IMR-90 (cell line): ENCODE measurements at regions not wholly inside any gene's neighbourhood (a gene's known extent, or its start where the extent isn't known, plus 50 kb on each side); places are given as distances from the start of the nearest gene placed in this dataset.

Experiments used
- ATAC-seq: fragments of 200-7000 bp; cut with Tn5 transposase; 2 replicates; pipeline ENCODE4 v1.9.1; 2020; ENCODE audit warnings: low read depth, mild to moderate bottlenecking, moderate library complexity
- BruUV-seq: library from RNA; stranded (reverse); fragments of 400-500 nt; replicated peaks from 2 replicates; lab custom pipeline; 2021; lab: Mats Ljungman, UMichigan
- CTCF ChIA-PET: fragments of 300-600 bp; formaldehyde crosslinking; extraction: SDS; loops from one replicate; lab custom pipeline; 2021; ENCODE audit warnings: antibody characterized with exemption; lab: Yijun Ruan, JAX
- POLR2A ChIA-PET: fragments of 300-600 bp; sonication (Branson Sonifier 250); formaldehyde crosslinking; loops from one replicate; lab custom pipeline; 2022; ENCODE audit warnings: antibody characterized with exemption; ENCODE audit not compliant: unreplicated experiment; lab: Charles Lee
- DNase-seq: peaks from one replicate; pipeline ENCODE4 v3.0.0; 2013
- H2AFZ ChIP-seq: replicated peaks from 2 replicates; pipeline ENCODE3; 2013; ENCODE audit warnings: low read length, mild to moderate bottlenecking; ENCODE audit not compliant: poor library complexity
- H2AK5ac ChIP-seq: 2 replicates; pipeline ENCODE4 v1.6.1; 2013; ENCODE audit warnings: low read depth, low read length, inconsistent platforms
- H2AK9ac ChIP-seq: replicated peaks from 2 replicates; pipeline ENCODE3; 2013; ENCODE audit warnings: mild to moderate bottlenecking, low read depth, low read length, moderate library complexity; ENCODE audit not compliant: poor library complexity
- H2BK120ac ChIP-seq: 2 replicates; pipeline ENCODE4 v1.6.1; 2013; ENCODE audit warnings: low read depth, low read length, inconsistent platforms
- H2BK15ac ChIP-seq: 3 replicates; pipeline ENCODE4 v1.6.1; 2013; ENCODE audit warnings: low read depth, low read length, inconsistent platforms
- H2BK20ac ChIP-seq: 2 replicates; pipeline ENCODE4 v1.6.1; 2013; ENCODE audit warnings: low read depth, mild to moderate bottlenecking, inconsistent platforms, low read length, moderate library complexity
- H2BK5ac ChIP-seq: 2 replicates; pipeline ENCODE4 v1.6.1; 2013; ENCODE audit warnings: mild to moderate bottlenecking, low read depth, low read length, inconsistent platforms; ENCODE audit not compliant: poor library complexity, severe bottlenecking
- H3K14ac ChIP-seq: replicated peaks from 2 replicates; pipeline ENCODE4 v1.6.1; 2013; ENCODE audit warnings: low read depth, low read length, inconsistent platforms
- H3K18ac ChIP-seq: 2 replicates; pipeline ENCODE4 v1.6.1; 2013; ENCODE audit warnings: low read depth, low read length, control low read depth
- H3K23ac ChIP-seq: 2 replicates; pipeline ENCODE4 v1.6.1; 2013; ENCODE audit warnings: low read depth, low read length, inconsistent platforms
- H3K27ac ChIP-seq: 2 replicates; pipeline ENCODE4 v1.5.1; 2013; ENCODE audit warnings: mild to moderate bottlenecking, control low read depth, low read length; ENCODE audit not compliant: insufficient read depth
- H3K27me3 ChIP-seq: 2 replicates; pipeline ENCODE4 v1.6.1; 2013; ENCODE audit warnings: low read length; ENCODE audit not compliant: control insufficient read depth, insufficient read depth
- H3K36me3 ChIP-seq: 2 replicates; pipeline ENCODE4 v1.6.1; 2013; ENCODE audit warnings: low read length, mixed read lengths; ENCODE audit not compliant: control insufficient read depth, insufficient read depth
- H3K4ac ChIP-seq: 2 replicates; pipeline ENCODE4 v1.6.1; 2013; ENCODE audit warnings: low read depth, low read length, inconsistent platforms
- H3K4me1 ChIP-seq: 2 replicates; pipeline ENCODE4 v1.6.1; 2013; ENCODE audit warnings: low read length, mixed read lengths; ENCODE audit not compliant: control insufficient read depth, insufficient read depth
- H3K4me2 ChIP-seq: 2 replicates; pipeline ENCODE4 v1.6.1; 2013; ENCODE audit warnings: low read depth, mild to moderate bottlenecking, control low read depth, low read length, moderate library complexity
- H3K4me3 ChIP-seq: 2 replicates; pipeline ENCODE4 v1.5.1; 2013; ENCODE audit warnings: low read depth, mild to moderate bottlenecking, control low read depth, low read length, moderate library complexity; ENCODE audit not compliant: insufficient read depth
- H3K56ac ChIP-seq: 2 replicates; pipeline ENCODE4 v1.6.1; 2013; ENCODE audit warnings: low read length, inconsistent platforms; ENCODE audit not compliant: insufficient read depth; ENCODE audit errors: extremely low read depth
- H3K79me1 ChIP-seq, 2 experiments: 2 replicates each; pipeline ENCODE4 v1.6.1; 2013; ENCODE audit warnings: low read length in 2 of 2, inconsistent platforms in 1 of 2, low read depth in 1 of 2
- H3K9ac ChIP-seq: 2 replicates; pipeline ENCODE4 v1.6.1; 2013; ENCODE audit warnings: low read depth, low read length, control low read depth
- H3K9me1 ChIP-seq: 2 replicates; pipeline ENCODE4 v1.6.1; 2013; ENCODE audit warnings: low read length, inconsistent platforms; ENCODE audit not compliant: insufficient read depth
- H3K9me3 ChIP-seq: 2 replicates; pipeline ENCODE4 v1.6.1; 2013; ENCODE audit warnings: low read length; ENCODE audit not compliant: control insufficient read depth, insufficient read depth
- H4K20me1 ChIP-seq: 2 replicates; pipeline ENCODE4 v1.6.1; 2013; ENCODE audit warnings: low read length, inconsistent platforms; ENCODE audit not compliant: insufficient read depth
- H4K5ac ChIP-seq: 2 replicates; pipeline ENCODE4 v1.6.1; 2013; ENCODE audit warnings: mild to moderate bottlenecking, low read depth, low read length, control low read depth
- H4K8ac ChIP-seq, 2 experiments: 2 replicates each; pipeline ENCODE4 v1.6.1; 2013; ENCODE audit warnings: low read depth in 2 of 2, low read length in 2 of 2, control low read depth in 1 of 2, inconsistent platforms in 1 of 2
- H4K91ac ChIP-seq: 2 replicates; pipeline ENCODE4 v1.6.1; 2013; ENCODE audit warnings: low read depth, low read length, inconsistent platforms; ENCODE audit not compliant: insufficient read depth
- BHLHE40 ChIP-seq: fragments of 150-350 bp; IDR thresholded peaks from 2 replicates; pipeline ENCODE4 v1.6.1; 2016; ENCODE audit warnings: mild to moderate bottlenecking, low read depth, low read length
- CEBPB ChIP-seq: IDR thresholded peaks from 2 replicates; pipeline ENCODE4 v1.6.1; 2012; ENCODE audit warnings: low read depth, low read length, improper control_type of control experiment
- CHD1 ChIP-seq: IDR thresholded peaks from 2 replicates; pipeline ENCODE4 v1.6.1; 2012; ENCODE audit warnings: low read depth, low read length, improper control_type of control experiment
- ELK1 ChIP-seq: fragments of 150-350 bp; IDR thresholded peaks from 2 replicates; pipeline ENCODE4 v1.6.1; 2016; ENCODE audit warnings: low read depth, mild to moderate bottlenecking, low read length, moderate library complexity, borderline replicate concordance
- MAFK ChIP-seq: IDR thresholded peaks from 2 replicates; pipeline ENCODE4 v1.6.1; 2012; ENCODE audit warnings: low read depth, low read length, improper control_type of control experiment
- MAZ ChIP-seq: IDR thresholded peaks from 2 replicates; pipeline ENCODE4 v1.6.1; 2012; ENCODE audit warnings: low read depth, mild to moderate bottlenecking, low read length, improper control_type of control experiment, moderate library complexity, borderline replicate concordance
- MXI1 ChIP-seq: IDR thresholded peaks from 2 replicates; pipeline ENCODE4 v1.6.1; 2012; ENCODE audit warnings: low read depth, mild to moderate bottlenecking, low read length, moderate library complexity, borderline replicate concordance
- NFE2L2 ChIP-seq: fragments of 150-350 bp; IDR thresholded peaks from 2 replicates; pipeline ENCODE4 v1.6.1; 2016; ENCODE audit warnings: low read depth, mild to moderate bottlenecking, low read length
- RAD21 ChIP-seq: IDR thresholded peaks from 2 replicates; pipeline ENCODE4 v1.6.1; 2012; ENCODE audit warnings: low read length, improper control_type of control experiment
- RCOR1 ChIP-seq: IDR thresholded peaks from 2 replicates; pipeline ENCODE4 v1.6.1; 2012; ENCODE audit warnings: mild to moderate bottlenecking, low read length, improper control_type of control experiment; ENCODE audit not compliant: insufficient replicate concordance
- RFX5 ChIP-seq: IDR thresholded peaks from 2 replicates; pipeline ENCODE4 v1.8.0; 2012; ENCODE audit warnings: low read depth, mild to moderate bottlenecking, low read length, moderate library complexity
- SMC3 ChIP-seq: fragments of 150-350 bp; IDR thresholded peaks from 2 replicates; pipeline ENCODE4 v1.6.1; 2016; ENCODE audit warnings: low read depth, mild to moderate bottlenecking, antibody characterized with exemption, low read length, moderate library complexity
- USF2 ChIP-seq: fragments of 150-350 bp; IDR thresholded peaks from 2 replicates; pipeline ENCODE4 v1.6.1; 2017; ENCODE audit warnings: mild to moderate bottlenecking, antibody characterized with exemption, low read length, low read depth
- WGBS, 2 experiments: methylation state at CpG; one replicate each; pipeline versions ENCODE4 v1.1.5 to v1.1.7; 2013; ENCODE audit warnings: missing lambda C conversion rate in 2 of 2; ENCODE audit not compliant: insufficient read length in 1 of 2; ENCODE audit errors: extremely low coverage in 2 of 2; 5-methylcytosine and 5-hydroxymethylcytosine counted together
- dilution Hi-C: fragments of 300-500 bp; cut with HindIII; formaldehyde crosslinking; loops from one replicate; pipeline ENCODE4 v1.14.3; 2018; ENCODE audit warnings: low sequenced_read_pairs; ENCODE audit not compliant: unreplicated experiment
- in situ Hi-C: fragments of 300-500 bp; cut with MboI; formaldehyde crosslinking; loops from 3 replicates; pipeline ENCODE4 v1.14.3; 2019; ENCODE audit warnings: low sequenced_read_pairs, inconsistent platforms, mixed read lengths
- intact Hi-C: fragments of 100-400 bp; cut with micrococcal nuclease; formaldehyde crosslinking; loops from 2 replicates; pipeline ENCODE4 v1.10.0; 2022

GRCh38 chr3:5769825-5770224 lies 582.3 kb downstream of the EDEM1 start:
- H2BK15ac ChIP-seq, result no peak overlapping the region
- no peak overlapping the region for H3K18ac ChIP-seq
- BruUV-seq, result no TSS peak
- no peak for TF ChIP-seq SMC3
- no peak for TF ChIP-seq RFX5
- TF ChIP-seq NFE2L2, result no peak
- TF ChIP-seq MAFK, result no peak
- no peak for TF ChIP-seq CEBPB
- no peak for TF ChIP-seq USF2
- TF ChIP-seq RCOR1, result no peak
- no peak for TF ChIP-seq MXI1
- TF ChIP-seq RAD21, result no peak
- no peak for TF ChIP-seq ELK1
- TF ChIP-seq MAZ, result no peak
- TF ChIP-seq BHLHE40, result no peak
- TF ChIP-seq CHD1, result no peak
- no peak for ATAC-seq
- H4K20me1 ChIP-seq, result no peaks in the 10 kb centered on the region
- no peak overlapping the region for H3K27ac ChIP-seq
- no peak overlapping the region for H3K56ac ChIP-seq
- no peak overlapping the region for H3K4me2 ChIP-seq
- ChIA-PET POLR2A (no interaction called here), CTCF (no interaction called here)
- H2BK120ac ChIP-seq, result no peak overlapping the region
- H3K23ac ChIP-seq, result no peak overlapping the region
- H3K9me3 ChIP-seq, result peaks cover 9% of the 10 kb centered on the region
- H3K27me3 ChIP-seq, result no peaks in the 10 kb centered on the region
- dilution Hi-C loops, result no loop called here
- no peak overlapping the region for H4K5ac ChIP-seq
- H2AK5ac ChIP-seq, result no peak overlapping the region
- H3K36me3 ChIP-seq, result no peaks in the 10 kb centered on the region
- H3K14ac ChIP-seq, result no peak overlapping the region
- in situ Hi-C loops, result no loop called here
- H4K91ac ChIP-seq, result no peak overlapping the region
- no peak overlapping the region for H3K4ac ChIP-seq
- no peak for DNase-seq
- H2AFZ ChIP-seq, result no peak overlapping the region
- H3K9ac ChIP-seq, result no peak overlapping the region
- no peaks in the 10 kb centered on the region for H3K79me1 ChIP-seq
- 37% methylated on average over 2 of the region's 5 CpGs; no CpG with 5 or more reads in 1 of the 2 experiments for WGBS, 2 experiments
- H2AK9ac ChIP-seq, result no peak overlapping the region
- no peaks in the 10 kb centered on the region for H3K4me1 ChIP-seq
- intact Hi-C loops, result no loop called here
- no peak overlapping the region for H3K4me3 ChIP-seq
- no peak overlapping the region for H2BK5ac ChIP-seq
- H2BK20ac ChIP-seq, result no peak overlapping the region
- no peak overlapping the region for H4K8ac ChIP-seq
- no peaks in the 10 kb centered on the region for H3K9me1 ChIP-seq
